ENCODE measurements at regions not wholly inside any gene's neighbourhood (a gene's known extent, or its start where the extent isn't known, plus 50 kb on each side); places are given as distances from the start of the nearest gene placed in this dataset.

DNA sequence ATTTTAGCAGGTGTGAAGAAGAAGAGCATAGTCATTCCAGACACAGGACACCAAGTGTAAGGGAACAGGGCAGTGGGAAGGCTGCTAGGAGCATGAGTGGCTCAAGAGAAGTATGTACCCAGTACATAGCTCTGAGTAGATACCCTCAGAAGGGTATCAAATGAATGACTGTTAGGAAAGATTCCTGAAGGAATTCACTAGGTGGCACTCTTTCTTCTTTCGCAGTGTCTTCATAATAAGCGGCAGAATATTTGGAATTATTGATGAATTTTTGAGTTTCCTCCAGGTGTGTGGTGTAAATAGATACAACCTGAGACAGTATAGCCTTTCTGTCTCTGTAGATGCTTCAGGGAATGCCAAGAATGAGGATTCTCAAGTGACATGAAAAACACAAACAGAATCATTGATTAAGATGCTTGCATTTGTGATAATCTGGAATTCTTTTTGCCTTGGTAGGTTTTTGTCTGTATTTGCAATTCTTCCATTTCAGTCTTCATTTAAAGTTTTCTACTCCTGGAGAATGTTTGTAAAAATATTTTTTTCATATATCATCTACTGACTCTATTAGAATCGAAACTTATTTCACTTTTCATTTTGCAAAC lies 264.3 kb upstream of the RIMS1 start:
- TF ChIP-seq POLR2A (IDR thresholded peaks at IDR 0.05): no peak
- no peak for TF ChIP-seq POLR2AphosphoS5 (IDR thresholded peaks at IDR 0.05)
- no peak for TF ChIP-seq CTCF (IDR thresholded peaks at IDR 0.05)

Data from breast epithelium (tissue), 3 donors.